GM06990 (cell line): ENCODE measurements at regions not wholly inside any gene's neighbourhood (a gene's known extent, or its start where the extent isn't known, plus 50 kb on each side); places are given as distances from the start of the nearest gene placed in this dataset.

ENCODE experiments used
- DNase-seq: peaks from one replicate; pipeline ENCODE4 v3.0.0-alpha.2; 2011; ENCODE audit not compliant: insufficient read length; ENCODE audit errors: extremely low read depth
- H3K27me3 ChIP-seq: replicated peaks from 2 replicates; pipeline ENCODE4 v1.6.0; 2011; ENCODE audit warnings: low read length; ENCODE audit not compliant: control insufficient read depth, insufficient read depth
- H3K36me3 ChIP-seq: 2 replicates; pipeline ENCODE4 v1.5.1; 2011; ENCODE audit warnings: low read length; ENCODE audit not compliant: control insufficient read depth, insufficient read depth
- H3K4me3 ChIP-seq: replicated peaks from 2 replicates; pipeline ENCODE4 v1.5.1; 2011; ENCODE audit warnings: low read depth, mild to moderate bottlenecking, control low read depth, low read length
- TF ChIP-seq, protein P1 (sequence below): IDR thresholded peaks from 2 replicates; pipeline ENCODE4 v1.5.1; 2011; ENCODE audit warnings: low read length, control low read depth, mild to moderate bottlenecking, inconsistent platforms; ENCODE audit not compliant: insufficient read depth, poor library complexity, severe bottlenecking

DNA sequence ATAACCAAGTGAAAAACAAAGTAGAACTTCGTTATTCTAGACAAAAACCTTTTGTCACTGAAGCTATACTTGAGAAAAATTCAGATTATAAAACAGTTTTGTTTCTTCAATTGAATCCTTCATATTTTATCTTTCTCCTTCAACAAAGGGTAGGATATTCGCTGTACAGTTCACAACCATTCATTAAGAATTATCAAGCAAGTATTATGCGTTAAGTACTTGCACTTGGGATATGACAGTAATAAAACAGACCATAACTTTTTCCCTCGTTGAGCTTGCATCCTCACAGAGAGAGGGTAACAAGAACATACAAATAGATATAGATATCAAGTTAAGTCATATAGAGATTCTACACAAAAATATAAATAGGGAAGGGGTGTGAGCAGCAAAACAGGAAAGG is 61.2 kb upstream of the MEOX2 start:
- no peak for DNase-seq
- Histone ChIP-seq H3K36me3 (no peaks in the 10 kb centered on the region), H3K27me3 (no peaks in the 10 kb centered on the region), H3K4me3 (no peak overlapping the region)
- TF ChIP-seq, protein P1, sequence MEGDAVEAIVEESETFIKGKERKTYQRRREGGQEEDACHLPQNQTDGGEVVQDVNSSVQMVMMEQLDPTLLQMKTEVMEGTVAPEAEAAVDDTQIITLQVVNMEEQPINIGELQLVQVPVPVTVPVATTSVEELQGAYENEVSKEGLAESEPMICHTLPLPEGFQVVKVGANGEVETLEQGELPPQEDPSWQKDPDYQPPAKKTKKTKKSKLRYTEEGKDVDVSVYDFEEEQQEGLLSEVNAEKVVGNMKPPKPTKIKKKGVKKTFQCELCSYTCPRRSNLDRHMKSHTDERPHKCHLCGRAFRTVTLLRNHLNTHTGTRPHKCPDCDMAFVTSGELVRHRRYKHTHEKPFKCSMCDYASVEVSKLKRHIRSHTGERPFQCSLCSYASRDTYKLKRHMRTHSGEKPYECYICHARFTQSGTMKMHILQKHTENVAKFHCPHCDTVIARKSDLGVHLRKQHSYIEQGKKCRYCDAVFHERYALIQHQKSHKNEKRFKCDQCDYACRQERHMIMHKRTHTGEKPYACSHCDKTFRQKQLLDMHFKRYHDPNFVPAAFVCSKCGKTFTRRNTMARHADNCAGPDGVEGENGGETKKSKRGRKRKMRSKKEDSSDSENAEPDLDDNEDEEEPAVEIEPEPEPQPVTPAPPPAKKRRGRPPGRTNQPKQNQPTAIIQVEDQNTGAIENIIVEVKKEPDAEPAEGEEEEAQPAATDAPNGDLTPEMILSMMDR, result no peak

DNA sequence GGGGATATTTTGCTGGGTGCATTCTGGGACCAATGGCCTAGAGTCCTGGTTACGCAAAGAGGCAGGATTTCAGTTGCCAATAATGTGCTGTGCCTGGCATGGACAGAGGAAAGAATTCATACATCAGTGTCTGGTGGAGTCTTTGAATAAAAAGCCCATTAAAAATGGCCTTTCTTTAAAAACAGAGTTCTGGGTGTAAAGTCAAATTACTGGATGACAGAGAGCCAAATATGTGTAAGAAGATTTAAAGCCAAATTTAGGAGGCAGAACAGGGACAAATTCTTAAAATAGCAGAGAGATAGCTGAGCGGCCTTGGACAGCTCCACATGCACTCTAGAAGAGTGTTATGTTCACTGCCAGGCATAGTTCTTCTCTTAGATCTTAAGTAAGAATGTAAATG is 60.8 kb upstream of the MEOX2 start:
- no peak for DNase-seq
- no peaks in the 10 kb centered on the region for H3K27me3 ChIP-seq

DNA sequence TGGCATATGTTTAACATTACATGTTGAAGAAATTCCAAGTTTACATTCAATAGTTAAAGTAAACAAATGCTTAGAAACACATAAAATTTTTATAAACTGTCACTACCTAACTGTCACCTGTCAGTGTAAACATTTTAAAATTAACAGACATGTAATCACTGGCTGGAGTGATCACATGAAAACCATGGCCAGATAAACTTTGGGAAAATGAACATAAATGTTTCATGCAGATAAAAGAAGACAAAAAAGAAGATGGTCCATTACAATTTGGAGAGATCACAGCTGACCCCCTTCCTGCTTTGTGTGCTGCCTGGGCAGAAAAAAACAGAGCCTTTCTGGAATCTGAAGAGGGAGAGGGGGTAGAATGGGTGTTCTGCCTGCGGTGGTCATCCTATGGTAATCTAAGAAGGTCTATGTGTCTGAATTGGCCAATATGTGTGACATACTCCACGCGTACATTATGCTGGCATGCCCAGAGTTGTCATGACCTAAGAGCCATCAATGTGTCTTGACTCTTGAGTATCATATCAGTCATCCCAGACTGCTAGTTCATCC is 57.5 kb upstream of the MEOX2 start:
- no peak for DNase-seq
- TF ChIP-seq, protein P1, result no peak
- H3K27me3 ChIP-seq, result no peaks in the 10 kb centered on the region
- H3K36me3 ChIP-seq, result no peaks in the 10 kb centered on the region
- no peak overlapping the region for H3K4me3 ChIP-seq

More for the DNA sequence above, 60.8 kb upstream of the MEOX2 start:
- H3K4me3 ChIP-seq, result no peak overlapping the region
- no peaks in the 10 kb centered on the region for H3K36me3 ChIP-seq
- TF ChIP-seq, protein P1, result no peak

DNA sequence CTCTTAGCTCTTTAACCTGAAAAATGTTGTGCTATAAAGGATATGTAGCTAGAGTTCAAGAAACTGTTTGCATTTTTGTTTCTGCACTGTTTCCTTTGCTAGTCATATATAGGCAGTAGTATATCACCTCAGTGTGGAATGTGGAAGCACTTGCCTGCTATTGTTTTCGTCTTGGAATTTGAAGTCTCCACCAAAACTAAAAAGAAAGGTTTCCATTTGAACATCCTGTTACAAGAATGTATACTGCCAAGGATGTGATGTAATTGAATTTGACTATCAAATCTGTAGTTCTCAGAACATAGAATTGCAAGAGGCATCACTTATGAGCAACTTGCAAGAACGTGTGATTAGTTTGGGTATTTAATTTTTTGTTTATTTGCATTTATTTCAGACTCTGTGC is 51.1 kb upstream of the MEOX2 start:
- no peaks in the 10 kb centered on the region for H3K27me3 ChIP-seq
- no peaks in the 10 kb centered on the region for H3K36me3 ChIP-seq
- H3K4me3 ChIP-seq, result no peak overlapping the region
- no peak for DNase-seq
- TF ChIP-seq, protein P1, result no peak
